H1 (cell line): ENCODE measurements at regions not wholly inside any gene's neighbourhood (a gene's known extent, or its start where the extent isn't known, plus 50 kb on each side); places are given as distances from the start of the nearest gene placed in this dataset.

Source experiments
- CHD7 ChIP-seq: fragments of 300-600 bp; sonication (generic); IDR thresholded peaks from 2 replicates; pipeline ENCODE4 v1.7.1; 2012; ENCODE audit warnings: low read length, moderate library complexity, mild to moderate bottlenecking, inconsistent platforms; ENCODE audit not compliant: insufficient replicate concordance
- JUN ChIP-seq: IDR thresholded peaks from 2 replicates; pipeline ENCODE4 v1.6.1; 2011; ENCODE audit warnings: low read depth, mild to moderate bottlenecking, improper control_type of control experiment, low read length
- RFX5 ChIP-seq: IDR thresholded peaks from 2 replicates; pipeline ENCODE4 v1.6.1; 2011; ENCODE audit warnings: low read depth, low read length, improper control_type of control experiment, borderline replicate concordance

GRCh38 chr12:112570096-112570495, 151.3 kb downstream of the PTPN11 start (continued):
- TF ChIP-seq CHD7 (no peak), RFX5 (no peak), JUN (no peak)
